ENCODE measurements at regions not wholly inside any gene's neighbourhood (a gene's known extent, or its start where the extent isn't known, plus 50 kb on each side); places are given as distances from the start of the nearest gene placed in this dataset.

DNA sequence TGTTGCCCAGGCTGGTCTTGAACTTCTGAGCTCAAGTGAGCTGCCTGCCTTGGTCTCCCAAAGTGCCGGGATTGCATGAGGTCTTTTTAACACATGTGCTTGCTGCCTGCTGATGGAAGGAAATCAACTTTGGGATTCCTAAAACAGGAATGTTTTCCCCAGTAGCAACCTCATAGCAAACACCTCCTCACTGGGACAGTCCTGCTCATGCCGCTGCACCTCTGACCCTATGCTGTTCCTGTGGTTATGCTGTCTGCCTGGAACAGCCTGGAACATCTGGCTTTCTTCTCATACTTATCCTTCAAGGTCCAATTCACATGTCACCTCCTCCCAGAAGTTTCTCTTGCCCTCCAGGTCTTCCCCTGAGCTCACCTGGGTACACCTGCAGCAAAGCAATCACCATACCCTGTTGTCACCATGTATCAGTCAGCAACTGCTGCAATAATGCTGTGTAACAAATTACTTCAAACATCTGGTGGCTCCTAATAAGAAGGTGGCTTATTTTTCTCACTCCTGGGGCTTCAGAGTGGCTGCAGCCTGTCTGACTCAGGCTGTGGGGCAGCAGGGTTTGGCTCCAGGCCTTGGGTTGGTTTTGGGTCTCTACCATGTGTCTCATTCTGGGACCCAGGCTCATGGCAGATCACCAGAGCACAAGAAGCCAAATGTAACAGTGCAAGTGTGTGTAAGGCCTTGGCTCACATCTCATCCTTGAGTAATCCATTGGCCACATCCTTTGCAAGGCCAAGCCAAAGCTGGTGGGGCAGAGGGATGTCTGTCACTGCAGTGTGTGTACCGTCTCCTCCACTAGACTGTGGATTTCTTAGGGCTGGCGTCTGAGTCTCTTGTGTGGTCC lies 59.4 kb upstream of the SORCS2 start:
- H3K27me3 ChIP-seq (ENCODE audit: control insufficient read depth in 1 of 2, insufficient read depth in 2 of 2, low read length in 2 of 2): peaks cover 2 to 25% of the 10 kb centered on the region in 2 experiments; a peak in 4 of 5 replicates
- H3K4me3 ChIP-seq (replicated peaks in 1 of 3; ENCODE audit: insufficient read depth in 1 of 3, low read depth in 2 of 3, low read length in 3 of 3): no peak overlapping the region
- no TSS peak for BruUV-seq (replicated peaks)
- ChIA-PET POLR2A (no interaction called here), CTCF (ENCODE audit: low intra/inter-chr PET ratio, low total read pairs) (no interaction called here)
- DNase-seq (ENCODE audit: low spot score) (no peak), ATAC-seq (no peak), FAIRE-seq (no peak)
- no peak overlapping the region for H3K4me2 ChIP-seq (ENCODE audit: low read depth, low read length)
- no peaks in the 10 kb centered on the region for H3K36me3 ChIP-seq (replicated peaks in 1 of 2; ENCODE audit: control insufficient read depth in 1 of 2, insufficient read depth in 2 of 2, low read length in 2 of 2)
- H3K4me1 ChIP-seq (ENCODE audit: insufficient read depth, low read length): peaks cover 13% of the 10 kb centered on the region; the same call in 1 of the 2 replicates
- 80% methylated on average over 4 of the region's 4 CpGs for WGBS (ENCODE audit: low lambda C conversion rate)
- no peaks in the 10 kb centered on the region for H3K79me2 ChIP-seq (ENCODE audit: insufficient read depth, low read length)
- intact Hi-C loops (cut with micrococcal nuclease; ENCODE audit: unreplicated experiment) (no loop called here), in situ Hi-C loops (cut with HindIII; ENCODE audit: extremely low pct_ligation_motif_present, low pct_unique_long_range_greater_than_20kb) (no loop called here)
- no peak overlapping the region for H2AFZ ChIP-seq (ENCODE audit: low read length)
- H3K9me3 ChIP-seq (ENCODE audit: low read length): no peaks in the 10 kb centered on the region
- no peak overlapping the region for H3K9ac ChIP-seq (ENCODE audit: insufficient read depth, low read depth, low read length)
- H3K27ac ChIP-seq (ENCODE audit: extremely low read length, insufficient read depth, low read length): no peak overlapping the region
- TF ChIP-seq RNF2 (conservative IDR thresholded peaks at IDR 0.05; ENCODE audit: low read depth) (no peak), RBAK (CRISPR knock-in tag; IDR thresholded peaks at IDR 0.05) (peak; percentile 97)
- TF ChIP-seq, protein P1, sequence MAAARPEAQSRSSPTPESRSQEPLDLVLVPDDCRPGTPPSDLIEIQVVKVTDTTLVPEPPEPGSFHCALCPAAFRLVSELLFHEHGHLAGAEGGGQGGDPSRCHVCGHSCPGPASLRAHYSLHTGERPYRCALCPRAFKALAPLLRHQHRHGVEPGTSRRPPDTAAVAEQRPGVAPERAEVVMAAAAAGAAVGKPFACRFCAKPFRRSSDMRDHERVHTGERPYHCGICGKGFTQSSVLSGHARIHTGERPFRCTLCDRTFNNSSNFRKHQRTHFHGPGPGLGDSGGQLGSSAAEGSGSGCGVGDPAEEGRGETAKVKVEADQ (CRISPR knock-in tag; IDR thresholded peaks at IDR 0.05; ENCODE audit: borderline replicate concordance): no peak
- TF ChIP-seq, protein P2, sequence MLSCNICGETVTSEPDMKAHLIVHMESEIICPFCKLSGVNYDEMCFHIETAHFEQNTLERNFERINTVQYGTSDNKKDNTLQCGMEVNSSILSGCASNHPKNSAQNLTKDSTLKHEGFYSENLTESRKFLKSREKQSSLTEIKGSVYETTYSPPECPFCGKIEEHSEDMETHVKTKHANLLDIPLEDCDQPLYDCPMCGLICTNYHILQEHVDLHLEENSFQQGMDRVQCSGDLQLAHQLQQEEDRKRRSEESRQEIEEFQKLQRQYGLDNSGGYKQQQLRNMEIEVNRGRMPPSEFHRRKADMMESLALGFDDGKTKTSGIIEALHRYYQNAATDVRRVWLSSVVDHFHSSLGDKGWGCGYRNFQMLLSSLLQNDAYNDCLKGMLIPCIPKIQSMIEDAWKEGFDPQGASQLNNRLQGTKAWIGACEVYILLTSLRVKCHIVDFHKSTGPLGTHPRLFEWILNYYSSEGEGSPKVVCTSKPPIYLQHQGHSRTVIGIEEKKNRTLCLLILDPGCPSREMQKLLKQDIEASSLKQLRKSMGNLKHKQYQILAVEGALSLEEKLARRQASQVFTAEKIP (CRISPR knock-in tag; IDR thresholded peaks at IDR 0.05; ENCODE audit: borderline replicate concordance): no peak
- H4K20me1 ChIP-seq (ENCODE audit: insufficient read depth, low read length): no peaks in the 10 kb centered on the region

DNA sequence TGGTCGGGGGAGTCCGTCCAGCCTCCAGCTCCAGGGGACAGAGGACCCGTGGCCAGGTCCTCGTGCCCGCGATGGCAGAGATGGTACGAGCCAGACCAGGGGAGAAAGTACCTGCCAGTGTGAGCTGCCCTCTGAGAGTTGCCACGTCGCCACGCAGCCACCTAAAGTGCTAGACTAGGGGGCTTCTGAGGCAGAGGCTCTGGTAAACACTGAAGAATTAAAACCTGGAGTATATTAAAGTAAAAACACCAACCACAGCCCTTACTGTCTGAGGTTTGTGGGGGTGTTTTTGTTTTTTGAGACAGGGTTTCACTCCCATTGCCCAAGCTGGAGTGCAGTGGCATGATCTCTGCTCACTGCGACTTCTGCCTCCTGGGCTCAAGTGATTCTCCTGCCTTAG lies 60.1 kb upstream of the SORCS2 start:
- H3K36me3 ChIP-seq (replicated peaks in 1 of 2; ENCODE audit: control insufficient read depth in 1 of 2, insufficient read depth in 2 of 2, low read length in 2 of 2): no peaks in the 10 kb centered on the region
- ChIA-PET CTCF (ENCODE audit: low intra/inter-chr PET ratio, low total read pairs) (no interaction called here), POLR2A (no interaction called here)
- TF ChIP-seq ZFP37 (CRISPR knock-in tag; IDR thresholded peaks at IDR 0.05; ENCODE audit: borderline replicate concordance): no peak
- 0 out of 2 replicates have a peak, but pooled peaks have one; percentile 5 for TF ChIP-seq HNRNPL (IDR thresholded peaks at IDR 0.05; ENCODE audit: low read depth, low read length)
- no peak for DNase-seq (ENCODE audit: low spot score)
- no peaks in the 10 kb centered on the region for H3K9me3 ChIP-seq (ENCODE audit: low read length)
- no peak overlapping the region for H3K4me3 ChIP-seq (replicated peaks in 1 of 3; ENCODE audit: insufficient read depth in 1 of 3, low read depth in 2 of 3, low read length in 3 of 3)
- no peak overlapping the region for H3K27ac ChIP-seq (ENCODE audit: extremely low read length, insufficient read depth, low read length)
- H3K79me2 ChIP-seq (ENCODE audit: insufficient read depth, low read length): no peaks in the 10 kb centered on the region
- peaks cover 2 to 32% of the 10 kb centered on the region in 2 experiments; a peak in 4 of 5 replicates for H3K27me3 ChIP-seq (ENCODE audit: control insufficient read depth in 1 of 2, insufficient read depth in 2 of 2, low read length in 2 of 2)
- peaks cover 13% of the 10 kb centered on the region; the same call in 1 of the 2 replicates for H3K4me1 ChIP-seq (ENCODE audit: insufficient read depth, low read length)
- H3K4me2 ChIP-seq (ENCODE audit: low read depth, low read length): no peak overlapping the region
- BruUV-seq (replicated peaks): no TSS peak
- in situ Hi-C loops (cut with HindIII; ENCODE audit: extremely low pct_ligation_motif_present, low pct_unique_long_range_greater_than_20kb): no loop called here
- no peak overlapping the region for H3K9ac ChIP-seq (ENCODE audit: insufficient read depth, low read depth, low read length)
- FAIRE-seq: no peak
- 82% methylated on average over 4 of the region's 11 CpGs for WGBS (ENCODE audit: low lambda C conversion rate)
- intact Hi-C loops (cut with micrococcal nuclease; ENCODE audit: unreplicated experiment): no loop called here
- no peak overlapping the region for H2AFZ ChIP-seq (ENCODE audit: low read length)
- no peaks in the 10 kb centered on the region for H4K20me1 ChIP-seq (ENCODE audit: insufficient read depth, low read length)
- no peak for ATAC-seq

All from HepG2 (cell line).